ENCODE measurements at regions not wholly inside any gene's neighbourhood (a gene's known extent, or its start where the extent isn't known, plus 50 kb on each side); places are given as distances from the start of the nearest gene placed in this dataset.
"Not testable (repeated sequence)": the region's sequence is repeated elsewhere in the genome, so short reads cannot be mapped to it uniquely, and the experiment has no call there.

DNA sequence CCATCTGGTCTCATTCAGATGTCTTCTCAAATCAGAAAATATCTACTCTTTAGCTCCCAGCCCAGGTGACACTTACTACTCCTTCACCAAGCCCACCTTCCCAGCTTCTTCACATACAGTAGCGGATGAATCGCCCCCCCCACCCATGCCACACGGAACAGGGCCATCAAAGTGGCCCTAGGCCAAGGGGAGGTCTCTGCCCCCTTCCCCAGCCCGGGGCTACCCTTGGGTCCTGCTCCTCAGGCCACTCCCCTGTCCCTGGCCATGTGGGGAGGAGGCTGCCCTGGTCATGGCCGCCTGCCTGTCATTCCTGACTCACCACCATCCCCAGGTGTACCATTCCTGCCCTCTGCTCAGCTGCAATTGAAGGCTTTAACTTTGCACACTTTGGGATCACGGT lies 142.8 kb downstream of the NECTIN1 start:
- DNase-seq, result no peak

DNA sequence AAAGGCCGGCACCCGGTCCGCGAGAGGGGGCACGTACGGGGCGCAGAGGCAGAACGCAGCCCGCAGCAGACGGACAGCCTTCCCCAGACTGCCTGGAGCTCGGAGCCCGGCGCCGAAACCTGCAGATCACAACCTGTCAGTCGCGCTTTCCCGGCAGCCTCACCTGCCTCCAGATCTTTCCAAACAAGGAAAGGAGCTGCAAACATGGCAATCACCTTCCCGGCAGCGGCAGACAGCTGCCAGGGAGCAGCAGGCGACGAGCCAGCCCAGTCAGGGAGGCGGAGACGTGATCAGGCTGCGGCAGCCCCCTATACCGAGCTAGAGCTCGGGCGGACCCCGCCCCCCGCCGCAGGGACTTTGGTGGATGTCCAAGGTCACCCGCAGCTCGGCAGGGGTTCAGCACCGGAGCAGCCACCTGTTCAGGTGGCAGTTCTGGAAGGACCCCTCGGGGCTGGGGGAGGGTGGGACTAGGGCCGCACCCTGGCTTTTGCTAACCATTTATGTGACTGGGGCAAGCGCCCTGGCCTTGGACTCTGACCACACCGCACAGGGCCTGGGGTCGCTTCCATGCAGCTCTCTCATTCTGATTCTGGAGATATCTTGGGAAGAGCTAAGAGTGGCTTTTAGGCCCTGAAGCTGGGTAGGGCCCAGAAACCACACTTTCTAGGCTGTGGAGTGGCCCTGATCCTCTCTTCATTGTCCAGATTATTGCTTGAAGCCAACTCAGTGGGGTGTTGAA lies 143.8 kb downstream of the NECTIN1 start:
- no peak for DNase-seq

DNA sequence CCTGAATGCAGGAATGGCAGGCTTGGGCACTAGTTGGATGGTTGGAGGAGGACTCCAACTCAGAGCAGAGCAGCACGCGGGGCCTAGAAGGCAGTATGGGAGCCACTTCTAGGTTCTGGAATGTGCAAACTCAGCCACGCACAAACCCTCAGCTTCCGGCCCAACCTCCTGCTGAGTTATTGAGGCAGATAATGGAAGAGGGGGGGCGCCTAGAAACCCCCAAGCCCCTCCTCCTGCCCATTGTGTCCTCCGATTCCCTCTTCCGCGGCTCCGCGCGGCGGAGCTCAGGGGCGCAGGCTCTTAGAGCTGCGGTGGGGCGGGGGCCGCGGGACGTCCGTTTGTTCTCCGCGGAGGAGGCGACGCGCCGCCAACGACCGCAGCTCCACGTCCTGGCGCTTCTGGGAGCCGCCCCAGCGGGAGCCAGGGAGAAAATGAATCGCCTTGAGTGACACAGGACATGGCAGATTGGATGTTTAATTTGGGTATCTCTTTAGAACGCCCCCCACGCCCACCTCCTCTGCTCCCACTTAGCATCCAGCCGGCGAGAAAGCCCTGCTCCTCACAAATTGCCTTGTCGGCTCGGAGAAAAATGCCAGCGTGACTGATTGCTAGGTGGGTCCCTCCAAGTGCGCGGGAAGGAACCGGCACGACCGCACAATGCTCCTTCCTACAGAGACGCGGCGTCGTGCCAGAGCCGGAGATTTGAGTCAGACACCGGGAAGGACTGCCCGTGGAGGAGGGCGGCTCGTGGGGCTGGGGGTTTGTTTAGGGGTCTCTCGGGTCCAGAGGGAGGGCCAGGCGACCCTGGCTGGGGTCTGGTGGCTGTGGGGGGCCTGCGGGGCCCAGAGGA lies 144.6 kb downstream of the NECTIN1 start:
- no peak for DNase-seq

DNA sequence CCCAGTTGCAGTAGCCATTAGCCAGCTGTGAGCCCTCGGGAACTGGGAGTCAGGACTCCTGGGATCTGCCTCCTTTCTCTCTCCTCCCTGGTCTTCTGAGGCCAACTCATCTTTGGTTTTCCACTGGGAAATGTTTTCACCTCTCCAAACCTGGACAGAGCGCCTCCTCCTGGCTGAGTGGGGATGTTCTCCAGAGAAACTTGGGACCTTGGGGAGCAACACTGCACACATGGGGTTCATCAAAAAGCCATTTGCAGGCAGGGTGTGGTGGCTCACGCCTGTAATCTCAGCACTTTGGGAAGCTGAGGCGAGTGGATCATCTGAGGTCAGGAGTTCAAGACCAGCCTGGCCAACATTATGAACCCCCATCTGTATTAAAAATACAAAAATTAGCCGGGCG lies 145.4 kb downstream of the NECTIN1 start:
- DNase-seq, result no peak

DNA sequence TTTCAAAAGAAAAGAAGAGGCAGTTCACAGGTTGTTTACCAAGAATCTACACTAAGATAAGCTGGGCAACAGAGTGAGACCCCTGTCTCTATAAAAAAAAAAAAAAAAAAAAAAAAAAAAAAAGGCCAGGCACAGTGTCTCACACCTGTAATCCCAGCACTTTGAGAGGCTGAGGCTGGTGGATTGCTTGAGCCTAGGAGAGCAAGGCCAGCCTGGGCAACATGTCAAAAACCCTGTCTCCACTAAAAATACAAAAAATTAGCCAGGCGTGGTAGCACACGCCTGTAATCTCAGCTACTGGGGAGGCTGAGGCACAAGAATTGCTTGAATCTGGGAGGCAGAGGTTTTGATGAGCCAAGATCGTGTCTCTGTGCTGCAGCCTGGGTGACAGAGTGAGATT lies 147.6 kb downstream of the NECTIN1 start:
- not testable (repeated sequence) for DNase-seq

DNA sequence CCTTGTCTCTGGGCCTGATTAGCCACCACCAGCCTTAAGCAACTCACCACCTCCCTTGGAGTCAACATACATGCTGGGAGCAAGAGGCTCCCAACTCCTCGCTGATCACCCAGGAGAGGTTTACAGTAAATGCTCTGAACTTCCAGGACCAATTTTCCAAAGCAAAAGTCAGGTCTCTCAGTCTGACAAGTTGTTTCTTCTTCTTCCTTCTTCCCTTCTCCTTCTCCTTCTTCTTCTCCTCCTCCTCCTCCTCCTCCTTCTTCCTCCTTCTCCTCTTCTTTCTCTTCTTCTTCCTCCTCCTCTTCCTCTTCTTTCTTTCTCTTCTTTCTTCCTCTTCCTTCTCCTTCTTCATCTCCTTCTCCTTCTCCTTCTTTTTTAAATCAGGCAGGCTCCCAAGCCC lies 148.2 kb downstream of the NECTIN1 start:
- no peak for DNase-seq

DNA sequence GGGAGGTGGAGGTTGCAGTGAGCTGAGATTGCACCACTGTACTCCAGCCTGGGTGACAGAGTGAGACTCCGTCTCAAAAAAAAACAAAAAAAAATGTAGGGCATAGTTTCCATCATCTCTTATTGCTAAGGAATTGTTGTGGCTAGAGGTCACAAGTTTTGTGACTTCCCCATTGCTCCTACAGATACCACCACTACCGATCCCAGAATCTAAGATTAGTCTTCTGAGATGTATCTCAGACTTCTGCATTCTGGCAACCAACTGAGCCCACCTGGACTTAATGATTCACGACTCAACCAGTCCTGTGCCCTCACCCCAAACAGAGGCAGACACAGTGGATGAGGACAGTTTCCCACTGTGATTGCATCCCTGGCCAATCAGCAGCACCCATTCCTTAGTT lies 148.9 kb downstream of the NECTIN1 start:
- no peak for DNase-seq

DNA sequence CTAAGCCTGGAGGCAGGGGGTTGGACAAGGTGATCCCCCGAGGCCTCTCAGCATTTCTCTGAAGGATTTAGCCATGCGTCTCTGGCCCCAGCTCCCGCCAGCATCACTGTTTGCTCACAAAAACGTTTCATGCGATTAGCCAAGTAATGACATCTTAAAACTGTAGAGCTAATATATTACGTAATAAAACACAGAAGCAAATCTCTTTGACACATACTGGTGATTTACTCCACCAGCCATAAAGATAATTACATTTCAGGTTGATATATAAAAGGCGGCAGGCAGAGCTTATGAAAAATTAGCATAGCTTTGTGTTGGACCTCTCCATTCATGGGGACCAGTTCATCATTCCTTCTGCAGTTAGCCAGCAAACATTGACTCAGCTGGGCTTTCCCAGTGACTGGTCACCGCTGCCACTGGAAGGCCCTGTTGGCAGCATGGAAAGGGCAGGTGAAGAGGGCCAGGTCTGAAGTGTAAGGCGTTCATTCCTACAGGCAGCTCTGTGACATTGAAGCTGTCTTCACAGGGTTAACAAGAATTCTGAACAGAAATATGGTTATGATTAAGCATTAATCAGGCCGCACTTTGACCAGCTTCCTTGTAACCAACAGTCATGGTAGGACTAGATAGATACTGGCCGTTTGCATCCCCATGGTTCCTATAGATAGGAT lies 150.3 kb downstream of the NECTIN1 start:
- no peak for DNase-seq

DNA sequence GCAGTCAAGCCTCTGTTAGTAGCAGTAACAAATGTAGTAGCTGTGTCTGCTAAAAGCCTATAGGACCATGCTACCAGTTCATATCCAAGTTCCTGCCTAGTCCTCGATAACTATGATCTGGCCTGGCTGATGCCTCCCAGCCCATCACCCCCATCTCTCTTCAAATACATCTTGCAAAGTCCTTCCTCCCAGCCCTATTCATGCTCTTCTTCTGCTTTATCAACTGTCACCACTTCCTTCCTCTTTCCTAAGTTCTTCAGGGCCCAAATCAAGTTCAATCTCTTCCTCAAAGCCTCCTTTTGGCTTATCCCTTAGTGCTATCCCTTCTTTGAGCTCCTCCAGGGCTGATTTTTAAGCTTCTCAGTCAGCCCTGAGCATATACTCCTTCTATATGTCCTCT lies 150.9 kb upstream of the THY1 start:
- DNase-seq, result no peak

DNA sequence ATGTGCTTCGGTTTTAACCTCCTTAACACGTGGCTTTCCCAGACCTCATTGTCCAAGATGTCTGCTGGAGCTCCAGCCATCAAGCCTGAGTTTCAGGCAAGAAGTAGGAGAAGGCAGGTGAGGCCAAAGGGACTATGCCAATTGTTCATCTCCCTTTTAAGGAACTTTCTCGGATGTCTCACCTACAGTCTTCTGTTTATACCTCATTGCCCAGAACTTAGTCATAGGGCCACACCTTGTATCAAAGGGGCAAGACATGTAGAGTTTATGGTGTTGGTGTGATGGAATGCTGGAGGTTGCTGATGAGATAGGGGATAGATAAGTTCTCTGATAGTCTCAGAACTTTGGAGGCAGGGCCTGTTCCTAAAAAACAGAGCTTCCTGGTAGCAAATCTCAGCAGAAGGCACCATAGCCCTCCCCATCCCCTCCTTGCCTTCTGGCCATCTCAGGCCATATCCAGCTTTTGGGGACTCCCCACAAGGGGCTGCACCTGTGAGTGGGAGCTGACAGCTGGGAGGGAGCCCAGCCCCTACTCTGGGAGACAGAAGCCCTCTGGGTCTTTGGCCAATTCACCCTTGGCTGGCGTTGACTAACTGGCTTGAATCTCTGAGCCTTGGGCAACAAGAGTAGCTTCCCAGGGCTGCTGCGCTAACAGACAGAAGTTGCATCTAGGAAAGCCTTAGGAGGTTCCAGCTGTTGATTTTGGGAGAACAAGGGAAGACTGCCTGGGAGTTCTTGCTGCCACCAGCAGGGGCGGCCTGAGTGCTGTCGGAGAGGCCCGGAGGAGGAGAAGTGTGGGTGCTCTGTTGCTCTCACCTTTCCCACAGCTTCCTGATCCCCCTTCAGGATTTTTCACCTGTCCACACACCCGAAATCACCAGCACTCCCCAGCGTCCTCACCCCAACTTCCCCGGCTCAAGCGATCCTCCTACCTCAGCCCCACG lies 149.8 kb upstream of the THY1 start:
- DNase-seq, result no peak

DNA sequence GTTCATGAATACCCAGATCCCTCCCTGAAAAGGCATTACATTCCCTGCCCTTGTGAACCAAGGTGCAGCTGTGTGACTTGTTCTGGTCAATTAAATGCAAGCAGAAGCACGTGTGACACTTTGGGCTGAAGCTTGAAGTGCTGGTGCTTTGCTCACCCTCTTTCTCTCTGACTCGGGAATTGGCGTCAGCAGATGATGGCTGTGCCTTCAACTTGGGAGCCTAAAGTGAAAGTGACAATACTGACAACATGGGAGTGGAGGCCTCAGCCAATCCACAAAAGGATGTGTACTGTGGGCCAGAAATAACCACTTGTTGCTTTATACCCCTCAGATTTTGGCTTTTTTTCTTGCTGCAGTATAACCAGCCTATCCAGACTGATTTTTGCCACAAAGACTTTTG lies 148.3 kb upstream of the THY1 start:
- no peak for DNase-seq

DNA sequence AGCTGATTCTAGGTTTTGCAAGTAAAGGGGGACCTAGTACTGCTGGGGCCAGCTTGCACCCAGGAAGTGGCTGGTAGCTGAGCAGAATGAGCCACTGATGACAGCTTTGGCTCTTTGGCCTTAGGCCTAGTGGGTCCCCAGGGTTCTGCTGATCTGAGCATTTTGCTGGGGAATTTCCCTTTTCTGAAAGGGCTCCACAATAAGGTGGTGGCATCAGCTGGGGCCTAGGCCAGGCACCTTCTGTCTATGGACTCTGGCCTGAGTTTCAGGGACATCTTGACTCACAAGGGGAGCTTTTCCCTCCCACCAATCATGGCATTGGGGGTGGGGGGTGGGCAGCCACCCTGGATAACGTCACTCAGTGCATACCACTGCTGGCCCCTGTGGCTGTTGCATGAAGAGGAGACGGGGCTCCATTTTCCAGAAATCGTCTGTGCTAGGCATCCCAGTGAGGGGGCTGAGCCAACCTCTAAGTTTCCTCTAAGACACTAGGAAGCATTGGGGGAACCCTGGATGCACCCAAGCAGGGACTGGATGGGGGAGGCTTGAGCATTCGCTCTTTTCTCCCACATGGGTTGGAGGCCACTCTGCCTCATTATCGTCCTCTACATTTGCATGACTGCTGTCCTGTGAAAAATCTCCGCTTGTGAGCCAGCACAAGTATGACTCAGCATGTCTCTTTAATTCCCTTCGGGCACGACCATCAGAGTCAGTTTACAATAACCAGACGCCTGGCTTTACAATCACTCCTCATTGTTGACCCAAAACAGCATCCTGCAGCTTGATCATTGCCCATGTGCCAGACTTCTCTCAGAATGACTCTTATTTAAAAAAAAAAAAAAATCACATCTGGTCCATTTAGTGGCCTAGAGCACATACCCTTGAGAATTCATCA lies 145.0 kb upstream of the THY1 start:
- DNase-seq, result no peak

DNA sequence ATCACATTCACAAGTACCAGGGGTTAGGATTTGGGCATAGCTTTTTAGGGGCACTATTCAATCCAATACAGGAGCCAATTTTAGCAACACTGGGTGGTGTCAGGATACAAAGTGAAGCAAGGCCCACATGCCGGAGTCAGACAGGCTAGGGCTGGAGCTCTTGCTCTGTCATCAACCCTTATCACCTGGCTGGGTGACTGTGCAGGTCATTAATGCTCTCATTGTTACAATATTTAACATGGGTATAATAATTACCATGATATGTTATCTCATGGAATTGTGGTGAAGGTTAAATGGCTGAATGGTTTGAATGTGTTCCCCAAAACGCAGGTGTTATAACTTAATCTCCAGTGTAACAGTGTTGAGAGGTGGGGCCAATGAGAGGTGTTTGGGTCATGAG lies 143.3 kb upstream of the THY1 start:
- no peak for DNase-seq

DNA sequence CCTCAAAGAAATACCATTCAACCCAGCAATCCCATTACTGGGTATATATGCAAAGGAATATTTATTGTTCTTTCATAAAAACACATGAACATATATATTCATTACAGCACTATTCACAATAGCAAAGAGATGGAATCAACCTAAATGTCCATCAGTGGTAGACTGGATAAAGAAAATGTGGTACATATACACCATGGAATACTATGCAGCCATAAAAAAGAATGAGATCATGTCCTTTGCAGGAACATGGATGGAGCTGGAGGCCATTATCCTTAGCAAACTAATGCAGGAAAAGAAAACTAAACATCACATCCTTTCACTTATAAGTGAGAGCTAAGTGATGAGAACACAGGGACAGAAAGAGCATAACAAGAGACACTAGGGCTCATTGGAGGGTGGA lies 142.7 kb upstream of the THY1 start:
- not testable (repeated sequence) for DNase-seq

DNA sequence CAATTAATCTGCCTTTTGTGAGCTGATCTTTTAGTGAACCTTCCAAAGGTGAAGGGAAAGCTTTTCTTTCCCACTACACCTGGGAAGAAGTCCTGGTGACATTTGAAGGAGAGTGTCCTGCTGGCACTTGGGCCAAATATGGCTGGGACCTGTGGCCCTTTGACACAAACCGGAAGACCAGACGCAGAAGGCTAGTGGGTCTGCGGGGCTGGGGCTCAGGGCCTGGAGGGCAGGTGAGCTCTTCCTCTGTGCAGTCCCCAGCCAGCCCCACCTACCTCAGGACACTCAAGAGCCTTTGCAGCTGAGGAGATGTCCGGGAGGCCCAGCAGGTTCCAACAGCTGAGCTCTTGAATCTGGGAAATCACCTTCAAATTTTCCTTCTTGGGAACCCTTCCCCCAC lies 138.0 kb upstream of the THY1 start:
- DNase-seq, result no peak

DNA sequence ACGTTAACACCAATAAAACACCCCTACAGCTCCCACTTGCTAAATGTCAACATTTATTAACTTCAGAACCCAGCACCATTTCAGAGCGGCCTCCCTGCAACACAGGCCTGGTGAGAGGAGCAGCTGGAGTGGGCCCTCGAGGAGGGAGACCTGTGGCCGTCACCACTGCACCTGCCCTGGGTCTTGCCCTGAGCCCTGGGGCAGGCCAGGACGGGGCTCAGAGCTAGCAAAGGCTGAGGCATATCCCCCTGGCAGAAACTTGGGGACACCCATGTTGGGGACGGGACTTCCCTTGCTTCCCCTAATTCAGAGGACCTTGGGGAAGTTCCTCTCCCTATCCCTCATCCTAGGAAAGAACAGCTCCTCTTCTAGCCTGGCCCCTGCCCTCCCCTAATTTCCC lies 137.3 kb upstream of the THY1 start:
- DNase-seq, result no peak

DNA sequence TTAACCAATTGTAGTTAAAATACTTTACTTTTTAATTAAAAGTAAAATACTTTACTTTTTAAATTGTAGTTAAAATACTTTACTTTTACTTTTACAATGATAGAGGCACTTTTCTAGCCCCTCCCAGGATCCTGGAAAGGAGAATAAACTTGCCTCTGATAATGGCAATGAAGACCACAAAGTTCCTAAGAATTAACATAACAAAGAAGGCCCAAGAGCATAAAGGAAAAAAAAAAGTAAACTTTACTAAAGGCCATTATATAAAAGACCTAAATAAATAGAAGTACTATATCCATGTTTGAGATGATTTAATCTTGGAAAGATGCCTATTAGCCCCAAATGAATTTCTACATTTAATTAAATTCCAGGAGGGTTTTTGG lies 129.1 kb upstream of the THY1 start:
- no peak for DNase-seq

DNA sequence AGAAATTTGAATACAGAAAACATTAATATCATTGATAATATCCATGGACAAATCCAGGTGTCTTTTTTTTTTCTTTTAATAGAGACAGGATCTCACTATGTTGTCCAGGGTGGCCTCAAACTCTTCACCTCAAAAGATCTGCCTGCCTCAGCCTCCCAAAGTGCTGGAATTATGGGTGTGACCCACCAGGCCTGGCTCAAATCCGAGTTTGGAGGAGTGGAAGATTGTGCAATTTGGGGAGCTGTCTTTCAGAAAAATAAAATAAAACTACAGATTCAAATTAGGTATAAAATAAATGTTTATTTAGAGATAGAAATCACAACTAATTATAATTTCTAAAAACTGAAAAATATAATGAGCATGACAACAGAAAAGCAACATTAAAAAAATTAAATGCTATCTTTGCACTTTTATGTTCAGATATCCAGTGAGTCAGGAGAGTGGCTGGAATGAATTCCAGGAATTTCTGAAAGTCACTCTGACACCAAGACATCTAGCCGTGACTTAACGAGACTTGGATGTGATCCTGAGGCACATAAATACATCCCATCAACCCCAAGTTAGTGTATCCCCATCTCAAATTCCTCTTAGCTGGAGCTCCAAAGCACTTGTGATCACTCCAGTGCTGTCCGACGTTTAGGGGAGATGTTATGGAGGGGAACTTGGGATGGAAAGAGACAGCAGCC lies 128.6 kb upstream of the THY1 start:
- no peak for DNase-seq

DNA sequence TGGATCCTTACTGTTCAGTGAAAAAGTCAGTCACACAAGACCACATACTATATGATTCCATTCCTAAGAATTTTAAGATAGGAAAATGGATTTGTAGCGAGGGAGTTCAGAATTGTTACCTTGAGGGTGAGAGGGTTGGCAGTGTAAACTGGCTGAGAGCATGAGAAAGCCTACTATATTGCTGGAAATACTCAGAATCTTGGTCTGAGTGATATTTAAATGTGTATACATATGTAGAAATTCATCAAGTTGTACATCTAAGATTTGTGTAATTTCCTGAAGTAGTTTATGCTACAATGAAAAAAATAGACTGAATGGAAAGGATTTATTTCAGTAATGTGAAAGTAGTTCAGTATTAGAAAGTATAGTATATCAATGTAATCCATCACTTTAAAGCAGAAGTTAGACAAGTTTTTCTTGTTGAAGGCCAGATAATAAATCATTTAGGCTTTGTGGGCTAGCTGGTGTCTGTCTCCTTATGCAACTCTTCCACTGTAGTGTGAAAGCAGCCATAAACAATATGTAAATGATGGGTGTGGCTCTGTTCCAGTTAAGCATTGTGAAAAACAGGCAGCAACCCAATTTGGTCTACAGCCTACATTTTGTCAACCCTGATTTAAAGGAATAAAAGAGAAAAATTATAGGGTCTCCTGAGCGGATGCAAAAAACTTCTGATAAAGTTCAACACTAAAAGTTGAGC lies 127.2 kb upstream of the THY1 start:
- no peak for DNase-seq

DNA sequence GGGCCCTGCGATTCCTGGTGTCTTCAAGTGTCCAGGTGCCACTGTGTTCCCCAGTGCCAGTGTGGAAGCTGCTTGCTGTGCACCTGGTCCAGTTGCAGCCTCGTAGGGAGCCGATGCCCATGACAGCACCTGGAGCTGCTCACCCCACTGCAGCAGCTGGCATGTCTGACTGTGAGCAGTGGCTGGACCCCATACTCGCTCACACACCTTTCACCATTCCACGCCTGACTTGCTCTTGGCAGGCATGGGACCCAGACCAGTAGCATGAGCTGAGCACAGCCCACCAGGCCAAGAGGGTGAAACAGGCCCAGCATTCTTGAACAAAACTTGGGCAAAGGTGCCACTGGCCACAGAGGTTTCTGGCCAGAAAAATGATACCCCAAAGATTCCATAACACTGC lies 124.5 kb upstream of the THY1 start:
- no peak for DNase-seq

Measured in CD4-positive, alpha-beta T cell treated with Interleukin-17A for 4 hours (primary cell).